ENCODE measurements at regions not wholly inside any gene's neighbourhood (a gene's known extent, or its start where the extent isn't known, plus 50 kb on each side); places are given as distances from the start of the nearest gene placed in this dataset.

GRCh38 chr14:38838049-38838978 lies 264.7 kb downstream of the SEC23A start:
- Histone ChIP-seq H3K9me3 (ENCODE audit: control insufficient read depth, insufficient read depth, low read length) (no peaks in the 10 kb centered on the region), H3K4me1 (ENCODE audit: control insufficient read depth, insufficient read depth, low read length) (peaks cover 3% of the 10 kb centered on the region), H3K36me3 (ENCODE audit: control insufficient read depth, insufficient read depth, low read length) (no peaks in the 10 kb centered on the region), H3K4me3 (ENCODE audit: low read depth, low read length) (no peak overlapping the region), H3K27me3 (ENCODE audit: control insufficient read depth, insufficient read depth, low read length) (no peaks in the 10 kb centered on the region), H3K9ac (ENCODE audit: low read depth, low read length) (no peak overlapping the region)

GRCh38 chr14:38837343-38838048 lies 265.5 kb downstream of the SEC23A start:
- Histone ChIP-seq H3K9ac (ENCODE audit: low read depth, low read length) (no peak overlapping the region), H3K9me3 (ENCODE audit: control insufficient read depth, insufficient read depth, low read length) (no peaks in the 10 kb centered on the region), H3K4me1 (ENCODE audit: control insufficient read depth, insufficient read depth, low read length) (peaks cover 2% of the 10 kb centered on the region), H3K4me3 (ENCODE audit: low read depth, low read length) (no peak overlapping the region), H3K36me3 (ENCODE audit: control insufficient read depth, insufficient read depth, low read length) (no peaks in the 10 kb centered on the region), H3K27me3 (ENCODE audit: control insufficient read depth, insufficient read depth, low read length) (no peaks in the 10 kb centered on the region)

- Histone ChIP-seq H3K27me3 (ENCODE audit: control insufficient read depth, insufficient read depth, low read length) (no peaks in the 10 kb centered on the region), H3K4me1 (ENCODE audit: control insufficient read depth, insufficient read depth, low read length) (no peaks in the 10 kb centered on the region), H3K9me3 (ENCODE audit: control insufficient read depth, insufficient read depth, low read length) (no peaks in the 10 kb centered on the region), H3K4me3 (ENCODE audit: low read depth, low read length) (no peak overlapping the region), H3K36me3 (ENCODE audit: control insufficient read depth, insufficient read depth, low read length) (no peaks in the 10 kb centered on the region), H3K9ac (ENCODE audit: low read depth, low read length) (no peak overlapping the region)
Measured at GRCh38 chr14:38836539-38836938, 266.5 kb downstream of the SEC23A start.

GRCh38 chr14:38835874-38836273 lies 267.2 kb downstream of the SEC23A start:
- no peaks in the 10 kb centered on the region for H3K27me3 ChIP-seq (ENCODE audit: control insufficient read depth, insufficient read depth, low read length)
- no peak overlapping the region for H3K9ac ChIP-seq (ENCODE audit: low read depth, low read length)
- H3K36me3 ChIP-seq (ENCODE audit: control insufficient read depth, insufficient read depth, low read length): no peaks in the 10 kb centered on the region
- H3K4me1 ChIP-seq (ENCODE audit: control insufficient read depth, insufficient read depth, low read length): no peaks in the 10 kb centered on the region
- no peak overlapping the region for H3K4me3 ChIP-seq (ENCODE audit: low read depth, low read length)
- H3K9me3 ChIP-seq (ENCODE audit: control insufficient read depth, insufficient read depth, low read length): no peaks in the 10 kb centered on the region

- Histone ChIP-seq H3K9me3 (ENCODE audit: control insufficient read depth, insufficient read depth, low read length) (no peaks in the 10 kb centered on the region), H3K9ac (ENCODE audit: low read depth, low read length) (no peak overlapping the region), H3K4me3 (ENCODE audit: low read depth, low read length) (no peak overlapping the region), H3K36me3 (ENCODE audit: control insufficient read depth, insufficient read depth, low read length) (no peaks in the 10 kb centered on the region), H3K27me3 (ENCODE audit: control insufficient read depth, insufficient read depth, low read length) (no peaks in the 10 kb centered on the region), H3K4me1 (ENCODE audit: control insufficient read depth, insufficient read depth, low read length) (peaks cover 2% of the 10 kb centered on the region)
Measured at GRCh38 chr14:38828183-38828827, 274.7 kb downstream of the SEC23A start.

- H3K4me1 ChIP-seq (ENCODE audit: control insufficient read depth, insufficient read depth, low read length): peaks cover 2% of the 10 kb centered on the region
- H3K36me3 ChIP-seq (ENCODE audit: control insufficient read depth, insufficient read depth, low read length): no peaks in the 10 kb centered on the region
- no peaks in the 10 kb centered on the region for H3K9me3 ChIP-seq (ENCODE audit: control insufficient read depth, insufficient read depth, low read length)
- no peak overlapping the region for H3K4me3 ChIP-seq (ENCODE audit: low read depth, low read length)
- H3K27me3 ChIP-seq (ENCODE audit: control insufficient read depth, insufficient read depth, low read length): no peaks in the 10 kb centered on the region
- H3K9ac ChIP-seq (ENCODE audit: low read depth, low read length): no peak overlapping the region
Measured at GRCh38 chr14:38824706-38825105, 278.3 kb downstream of the SEC23A start.

- H3K9me3 ChIP-seq (ENCODE audit: control insufficient read depth, insufficient read depth, low read length): no peaks in the 10 kb centered on the region
- H3K9ac ChIP-seq (ENCODE audit: low read depth, low read length): no peak overlapping the region
- no peaks in the 10 kb centered on the region for H3K36me3 ChIP-seq (ENCODE audit: control insufficient read depth, insufficient read depth, low read length)
- no peak overlapping the region for H3K4me3 ChIP-seq (ENCODE audit: low read depth, low read length)
- no peaks in the 10 kb centered on the region for H3K27me3 ChIP-seq (ENCODE audit: control insufficient read depth, insufficient read depth, low read length)
- H3K4me1 ChIP-seq (ENCODE audit: control insufficient read depth, insufficient read depth, low read length): no peaks in the 10 kb centered on the region
Measured at GRCh38 chr14:38818555-38818954, 284.5 kb downstream of the SEC23A start.

GRCh38 chr14:38808734-38809455 lies 294.1 kb downstream of the SEC23A start:
- no peaks in the 10 kb centered on the region for H3K4me1 ChIP-seq (ENCODE audit: control insufficient read depth, insufficient read depth, low read length)
- H3K27me3 ChIP-seq (ENCODE audit: control insufficient read depth, insufficient read depth, low read length): no peaks in the 10 kb centered on the region
- no peak overlapping the region for H3K9ac ChIP-seq (ENCODE audit: low read depth, low read length)
- H3K9me3 ChIP-seq (ENCODE audit: control insufficient read depth, insufficient read depth, low read length): no peaks in the 10 kb centered on the region
- no peaks in the 10 kb centered on the region for H3K36me3 ChIP-seq (ENCODE audit: control insufficient read depth, insufficient read depth, low read length)
- H3K4me3 ChIP-seq (ENCODE audit: low read depth, low read length): no peak overlapping the region

- H3K36me3 ChIP-seq (ENCODE audit: control insufficient read depth, insufficient read depth, low read length): no peaks in the 10 kb centered on the region
- no peak overlapping the region for H3K4me3 ChIP-seq (ENCODE audit: low read depth, low read length)
Measured at GRCh38 chr14:38799671-38800070, 303.4 kb downstream of the SEC23A start.

GRCh38 chr14:38794677-38795076 lies 308.4 kb downstream of the SEC23A start:
- no peak overlapping the region for H3K4me3 ChIP-seq (ENCODE audit: low read depth, low read length)

More at GRCh38 chr14:38799671-38800070, 303.4 kb downstream of the SEC23A start:
- H3K9ac ChIP-seq (ENCODE audit: low read depth, low read length): no peak overlapping the region
- no peaks in the 10 kb centered on the region for H3K4me1 ChIP-seq (ENCODE audit: control insufficient read depth, insufficient read depth, low read length)
- no peaks in the 10 kb centered on the region for H3K27me3 ChIP-seq (ENCODE audit: control insufficient read depth, insufficient read depth, low read length)
- H3K9me3 ChIP-seq (ENCODE audit: control insufficient read depth, insufficient read depth, low read length): no peaks in the 10 kb centered on the region

GRCh38 chr14:38791862-38792261 lies 311.2 kb downstream of the SEC23A start:
- H3K9ac ChIP-seq (ENCODE audit: low read depth, low read length): no peak overlapping the region
- no peaks in the 10 kb centered on the region for H3K27me3 ChIP-seq (ENCODE audit: control insufficient read depth, insufficient read depth, low read length)
- peaks cover 7% of the 10 kb centered on the region for H3K4me1 ChIP-seq (ENCODE audit: control insufficient read depth, insufficient read depth, low read length)
- no peaks in the 10 kb centered on the region for H3K36me3 ChIP-seq (ENCODE audit: control insufficient read depth, insufficient read depth, low read length)
- H3K4me3 ChIP-seq (ENCODE audit: low read depth, low read length): no peak overlapping the region
- H3K9me3 ChIP-seq (ENCODE audit: control insufficient read depth, insufficient read depth, low read length): no peaks in the 10 kb centered on the region

More at GRCh38 chr14:38794677-38795076, 308.4 kb downstream of the SEC23A start:
- no peaks in the 10 kb centered on the region for H3K36me3 ChIP-seq (ENCODE audit: control insufficient read depth, insufficient read depth, low read length)
- no peaks in the 10 kb centered on the region for H3K9me3 ChIP-seq (ENCODE audit: control insufficient read depth, insufficient read depth, low read length)
- H3K9ac ChIP-seq (ENCODE audit: low read depth, low read length): no peak overlapping the region
- H3K27me3 ChIP-seq (ENCODE audit: control insufficient read depth, insufficient read depth, low read length): no peaks in the 10 kb centered on the region
- peaks cover 7% of the 10 kb centered on the region for H3K4me1 ChIP-seq (ENCODE audit: control insufficient read depth, insufficient read depth, low read length)

Data from iPS-15b (cell line).